ENCODE measurements at regions not wholly inside any gene's neighbourhood (a gene's known extent, or its start where the extent isn't known, plus 50 kb on each side); places are given as distances from the start of the nearest gene placed in this dataset.
A peak's percentile ranks its signal among the peaks of the same experiment; 100 is the strongest.

- H3K27ac ChIP-seq = no peak overlapping the region
- H3K27me3 ChIP-seq (replicated peaks; ENCODE audit: insufficient read depth) = 0 out of 2 replicates have a peak, but pooled peaks cover 5% of the 10 kb centered on the region
- no peak for TF ChIP-seq EZH2phosphoT487 (IDR thresholded peaks at IDR 0.05; ENCODE audit: insufficient read depth, low read depth)
- no peak for TF ChIP-seq EZH2 (IDR thresholded peaks at IDR 0.05; ENCODE audit: insufficient read depth, poor library complexity, severe bottlenecking)
- H3F3A ChIP-seq (ENCODE audit: insufficient read depth) = no peaks in the 10 kb centered on the region
- no peak overlapping the region for H3K4me3 ChIP-seq
- in situ Hi-C loops (cut with MboI) = no loop called here
- H3K9ac ChIP-seq = no peak overlapping the region
- H3K79me2 ChIP-seq (ENCODE audit: insufficient read depth) = no peaks in the 10 kb centered on the region
- H4K20me1 ChIP-seq (ENCODE audit: insufficient read depth) = no peaks in the 10 kb centered on the region
- peak; percentile 85 for DNase-seq
- no peaks in the 10 kb centered on the region for H3K4me1 ChIP-seq (ENCODE audit: insufficient read depth)
- H3K4me2 ChIP-seq (ENCODE audit: unreplicated experiment) = no peak overlapping the region
- H2AFZ ChIP-seq = no peak overlapping the region; the same call in 1 of the 2 replicates
- no peaks in the 10 kb centered on the region for H3K9me2 ChIP-seq (ENCODE audit: insufficient read depth)
- H3K9me3 ChIP-seq (ENCODE audit: low read depth) = no peaks in the 10 kb centered on the region
- no peaks in the 10 kb centered on the region for H3K36me3 ChIP-seq (ENCODE audit: low read depth)
- WGBS, 2 experiments (ENCODE audit: low coverage in 1 of 2, low lambda C conversion rate in 2 of 2, missing lambda C conversion rate in 2 of 2) = 46 to 50% methylated on average over 7 of the region's 7 CpGs
Measured at GRCh38 chr18:21191596-21192307, 50.3 kb upstream of the GREB1L start.

All from GM23248 (cell line).